ENCODE measurements at regions not wholly inside any gene's neighbourhood (a gene's known extent, or its start where the extent isn't known, plus 50 kb on each side); places are given as distances from the start of the nearest gene placed in this dataset.

- TF ChIP-seq CTCF (IDR thresholded peaks at IDR 0.05; ENCODE audit: poor library complexity) (no peak), EZH2phosphoT487 (IDR thresholded peaks at IDR 0.05; ENCODE audit: low read depth, severe bottlenecking, unreplicated experiment) (no peak), EZH2 (IDR thresholded peaks at IDR 0.05; ENCODE audit: borderline replicate concordance) (no peak)
Observed at GRCh38 chr20:55437798-55438415, 567.4 kb downstream of the CBLN4 start.
